Right ventricle myocardium superior (tissue), 1 donor: ENCODE measurements at regions not wholly inside any gene's neighbourhood (a gene's known extent, or its start where the extent isn't known, plus 50 kb on each side); places are given as distances from the start of the nearest gene placed in this dataset.

Experiments used
- ATAC-seq: fragments of 200-7000 bp; cut with Tn5 transposase; one replicate; pipeline ENCODE4 v1.9.1; 2020; ENCODE audit warnings: mild to moderate bottlenecking; ENCODE audit not compliant: poor library complexity
- DNase-seq: peaks from one replicate; pipeline ENCODE4 v3.0.0-alpha.2; 2020
- intact Hi-C: fragments of 100-400 bp; cut with DNase I; formaldehyde crosslinking; loops from one replicate; pipeline ENCODE4 v1.11.2; 2022
- donor health status: DM: no; HTN: yes; CAD: no; lungs with severe emphysema.

GRCh38 chr6:23031986-23032385, 462.6 kb downstream of the HDGFL1 start:
- DNase-seq (no peak), ATAC-seq (no peak)
- intact Hi-C loops: no loop called here

- ATAC-seq (no peak), DNase-seq (no peak)
- intact Hi-C loops: no loop called here
These were observed 465.6 kb downstream of the HDGFL1 start for GRCh38 chr6:23034926-23035325.

- DNase-seq (no peak), ATAC-seq (no peak)
- intact Hi-C loops: no loop called here
These were observed 467.1 kb downstream of the HDGFL1 start for GRCh38 chr6:23036406-23036983.

GRCh38 chr6:23040899-23041298, 471.5 kb downstream of the HDGFL1 start:
- DNase-seq (no peak), ATAC-seq (no peak)
- intact Hi-C loops: no loop called here

- intact Hi-C loops: no loop called here
- ATAC-seq (no peak), DNase-seq (no peak)
These were observed 475.9 kb downstream of the HDGFL1 start for GRCh38 chr6:23045280-23045679.

GRCh38 chr6:23055523-23055922, 486.2 kb downstream of the HDGFL1 start:
- no peak for ATAC-seq
- intact Hi-C loops: no loop called here
- DNase-seq: no peak

GRCh38 chr6:23073821-23074220, 504.5 kb downstream of the HDGFL1 start:
- DNase-seq: no peak
- ATAC-seq: no peak
- intact Hi-C loops: no loop called here

GRCh38 chr6:23077772-23078171, 508.4 kb downstream of the HDGFL1 start:
- no peak for ATAC-seq
- DNase-seq: no peak
- intact Hi-C loops: no loop called here

GRCh38 chr6:23081701-23082100, 512.3 kb downstream of the HDGFL1 start:
- intact Hi-C loops: no loop called here
- DNase-seq (no peak), ATAC-seq (no peak)

GRCh38 chr6:23086100-23086499, 516.7 kb downstream of the HDGFL1 start:
- DNase-seq: no peak
- no peak for ATAC-seq
- intact Hi-C loops: no loop called here

- DNase-seq (no peak), ATAC-seq (no peak)
- intact Hi-C loops: no loop called here
These were observed 518.1 kb downstream of the HDGFL1 start for GRCh38 chr6:23087471-23087870.

- DNase-seq: no peak
- intact Hi-C loops: no loop called here
- no peak for ATAC-seq
These were observed 519.4 kb downstream of the HDGFL1 start for GRCh38 chr6:23088761-23089160.

GRCh38 chr6:23089981-23090380, 520.6 kb downstream of the HDGFL1 start:
- intact Hi-C loops: no loop called here
- ATAC-seq (no peak), DNase-seq (no peak)

- no peak for DNase-seq
- intact Hi-C loops: no loop called here
- no peak for ATAC-seq
These were observed 522.4 kb downstream of the HDGFL1 start for GRCh38 chr6:23091795-23092194.

- intact Hi-C loops: no loop called here
- no peak for DNase-seq
- no peak for ATAC-seq
These were observed 527.5 kb downstream of the HDGFL1 start for GRCh38 chr6:23096876-23097275.

GRCh38 chr6:23097566-23097965, 528.2 kb downstream of the HDGFL1 start:
- intact Hi-C loops: no loop called here
- no peak for ATAC-seq

GRCh38 chr6:23106951-23107350, 537.6 kb downstream of the HDGFL1 start:
- intact Hi-C loops: no loop called here
- DNase-seq: no peak
- no peak for ATAC-seq

More at GRCh38 chr6:23097566-23097965, 528.2 kb downstream of the HDGFL1 start:
- DNase-seq: no peak

- intact Hi-C loops: no loop called here
- no peak for ATAC-seq
These were observed 542.6 kb downstream of the HDGFL1 start for GRCh38 chr6:23111984-23112383.

GRCh38 chr6:23114812-23115504, 545.6 kb downstream of the HDGFL1 start:
- ATAC-seq (no peak), DNase-seq (no peak)
- intact Hi-C loops: no loop called here

More at GRCh38 chr6:23111984-23112383, 542.6 kb downstream of the HDGFL1 start:
- no peak for DNase-seq

- ATAC-seq (no peak), DNase-seq (no peak)
- intact Hi-C loops: no loop called here
These were observed 568.2 kb downstream of the HDGFL1 start for GRCh38 chr6:23137611-23138010.

- no peak for DNase-seq
- no peak for ATAC-seq
- intact Hi-C loops: no loop called here
These were observed 571.5 kb downstream of the HDGFL1 start for GRCh38 chr6:23140871-23141270.
